Umbilical cord (tissue), 1 donor: ENCODE measurements at regions not wholly inside any gene's neighbourhood (a gene's known extent, or its start where the extent isn't known, plus 50 kb on each side); places are given as distances from the start of the nearest gene placed in this dataset.
"Not testable (repeated sequence)": the region's sequence is repeated elsewhere in the genome, so short reads cannot be mapped to it uniquely, and the experiment has no call there.

Experiments used
- DNase-seq: peaks from one replicate; pipeline ENCODE4 v3.0.0-alpha.2; 2015; ENCODE audit warnings: low spot score

- peak; percentile 24 for DNase-seq
Observed at GRCh38 chr3:40939030-40939740, 260.1 kb upstream of the CTNNB1 start.

- peak; percentile 8 for DNase-seq
Observed at GRCh38 chr3:40939741-40940130, 259.6 kb upstream of the CTNNB1 start.

- no peak for DNase-seq
Observed at GRCh38 chr3:40940651-40941050, 258.7 kb upstream of the CTNNB1 start.

GRCh38 chr3:40947022-40947421 is 252.3 kb upstream of the CTNNB1 start:
- DNase-seq = not testable (repeated sequence)

GRCh38 chr3:40949347-40949746 is 250.0 kb upstream of the CTNNB1 start:
- DNase-seq = not testable (repeated sequence)

- DNase-seq = no peak
Observed at GRCh38 chr3:40951636-40952035, 247.7 kb upstream of the CTNNB1 start.

- no peak for DNase-seq
Observed at GRCh38 chr3:40961104-40961857, 238.0 kb upstream of the CTNNB1 start.

- no peak for DNase-seq
Observed at GRCh38 chr3:40962721-40963120, 236.6 kb upstream of the CTNNB1 start.

GRCh38 chr3:40968666-40969065 is 230.6 kb upstream of the CTNNB1 start:
- no peak for DNase-seq

- DNase-seq = no peak
Observed at GRCh38 chr3:40969341-40969740, 230.0 kb upstream of the CTNNB1 start.

- DNase-seq = no peak
Observed at GRCh38 chr3:40969756-40970466, 229.4 kb upstream of the CTNNB1 start.

GRCh38 chr3:40971191-40972168 is 227.8 kb upstream of the CTNNB1 start:
- DNase-seq = peak; percentile 71

GRCh38 chr3:40972350-40972749 is 227.0 kb upstream of the CTNNB1 start:
- no peak for DNase-seq

GRCh38 chr3:40973141-40973540 is 226.2 kb upstream of the CTNNB1 start:
- no peak for DNase-seq

GRCh38 chr3:40975711-40976121 is 223.6 kb upstream of the CTNNB1 start:
- DNase-seq = peak; percentile 36

- no peak for DNase-seq
Observed at GRCh38 chr3:40976241-40976640, 223.1 kb upstream of the CTNNB1 start.

GRCh38 chr3:40978442-40978841 is 220.9 kb upstream of the CTNNB1 start:
- no peak for DNase-seq

GRCh38 chr3:40979962-40980361 is 219.3 kb upstream of the CTNNB1 start:
- DNase-seq = no peak

GRCh38 chr3:40980467-40980866 is 218.8 kb upstream of the CTNNB1 start:
- no peak for DNase-seq

GRCh38 chr3:40985195-40985594 is 214.1 kb upstream of the CTNNB1 start:
- peak; percentile 45 for DNase-seq

- DNase-seq = no peak
Observed at GRCh38 chr3:40988468-40988867, 210.8 kb upstream of the CTNNB1 start.
